Tibial artery (tissue), 4 donors: ENCODE measurements at regions not wholly inside any gene's neighbourhood (a gene's known extent, or its start where the extent isn't known, plus 50 kb on each side); places are given as distances from the start of the nearest gene placed in this dataset.

Experiments used
- DNase-seq, 2 donors: peaks; one replicate each; pipeline ENCODE4 v3.0.0-alpha.2; 2019
- H3K27ac ChIP-seq, 2 donors: fragments of 200-600 bp; sonication (generic) in 1 of 2; 1 replicate in 1 of 2; 2 replicates in 1 of 2; pipeline ENCODE4 v1.5.1; 2018 to 2019; ENCODE audit warnings: mild to moderate bottlenecking in 1 of 2
- H3K27me3 ChIP-seq, 2 donors: fragments of 200-600 bp; sonication (generic) in 1 of 2; one replicate each; pipeline versions ENCODE4 v1.5.1 to v1.6.0; 2016 to 2019
- H3K36me3 ChIP-seq, 3 donors: fragments of 200-600 bp; sonication (generic) in 2 of 3; one replicate each; pipeline ENCODE4 v1.5.1; 2016 to 2019; ENCODE audit warnings: mild to moderate bottlenecking in 2 of 3
- H3K4me1 ChIP-seq, 4 donors: fragments of 200-600 bp; sonication (generic) in 2 of 4; 1 replicate in 3 of 4; 2 replicates in 1 of 4; pipeline ENCODE4 v1.5.1; 2016 to 2019
- H3K4me3 ChIP-seq, 2 donors: fragments of 200-600 bp; sonication (generic) in 1 of 2; 1 replicate in 1 of 2; 2 replicates in 1 of 2; pipeline ENCODE4 v1.5.1; 2018 to 2019; ENCODE audit warnings: mild to moderate bottlenecking in 2 of 2
- H3K9me3 ChIP-seq, 3 donors: fragments of 200-600 bp; sonication (generic) in 1 of 3; one replicate each; pipeline ENCODE4 v1.5.1; 2016 to 2019
- intact Hi-C: fragments of 100-400 bp; cut with DNase I; formaldehyde crosslinking; loops from one replicate; pipeline ENCODE4 v1.15.0; 2023; ENCODE audit warnings: low total_unique reads
- TF ChIP-seq, protein P1 (sequence below), 2 experiments: fragments of 200-600 bp in 1 of 2; fragments of 450-650 bp in 1 of 2; IDR thresholded peaks; one replicate each; pipeline ENCODE4 v1.5.1; 2017 to 2019; ENCODE audit warnings: antibody characterized with exemption in 2 of 2, mild to moderate bottlenecking in 1 of 2, moderate library complexity in 1 of 2

DNA sequence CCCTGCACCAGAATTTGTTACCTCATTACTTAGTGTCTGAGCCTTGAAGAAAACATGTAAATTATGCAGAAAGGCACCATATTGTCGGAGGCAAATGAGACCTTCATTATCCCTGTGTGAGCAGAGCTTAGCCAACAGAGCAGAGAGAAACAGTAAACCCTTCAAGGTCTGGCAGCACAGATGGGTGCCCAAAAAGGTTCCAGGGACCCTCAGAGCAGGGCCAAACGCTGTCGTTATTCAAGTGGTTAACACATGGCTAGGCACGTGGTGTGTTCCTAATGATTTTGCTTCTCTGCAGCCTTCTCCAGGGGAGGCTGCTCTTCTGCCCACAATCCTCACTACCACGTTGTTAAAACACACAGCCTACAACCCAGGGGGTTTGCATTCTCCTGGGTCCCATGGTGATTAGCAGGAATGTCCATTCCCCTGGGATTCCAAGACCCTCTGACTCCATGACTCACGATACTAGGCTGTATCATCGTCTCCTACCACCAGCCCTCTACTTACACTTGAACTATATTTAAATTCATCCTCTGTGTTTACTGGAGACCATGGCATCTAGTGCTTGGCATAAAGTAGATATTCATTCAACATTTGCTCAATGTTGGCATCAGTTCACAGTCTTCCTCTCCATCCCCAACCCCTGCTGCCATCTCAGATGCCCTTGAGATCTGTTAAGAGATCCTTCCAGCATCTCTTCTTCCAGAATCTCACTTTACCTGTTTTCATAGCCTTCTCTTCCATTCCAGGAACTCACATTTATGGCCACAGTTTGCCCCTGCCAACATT lies 174.5 kb upstream of the RAD23B start:
- no peak for DNase-seq
- intact Hi-C loops, result no loop called here
- Histone ChIP-seq H3K9me3 (no peaks in the 10 kb centered on the region), H3K4me1 (no peaks in the 10 kb centered on the region), H3K36me3 (no peaks in the 10 kb centered on the region), H3K27ac (no peak overlapping the region), H3K27me3 (peaks cover 0 to 3% of the 10 kb centered on the region in 2 donors), H3K4me3 (no peak overlapping the region)
- TF ChIP-seq, protein P1, sequence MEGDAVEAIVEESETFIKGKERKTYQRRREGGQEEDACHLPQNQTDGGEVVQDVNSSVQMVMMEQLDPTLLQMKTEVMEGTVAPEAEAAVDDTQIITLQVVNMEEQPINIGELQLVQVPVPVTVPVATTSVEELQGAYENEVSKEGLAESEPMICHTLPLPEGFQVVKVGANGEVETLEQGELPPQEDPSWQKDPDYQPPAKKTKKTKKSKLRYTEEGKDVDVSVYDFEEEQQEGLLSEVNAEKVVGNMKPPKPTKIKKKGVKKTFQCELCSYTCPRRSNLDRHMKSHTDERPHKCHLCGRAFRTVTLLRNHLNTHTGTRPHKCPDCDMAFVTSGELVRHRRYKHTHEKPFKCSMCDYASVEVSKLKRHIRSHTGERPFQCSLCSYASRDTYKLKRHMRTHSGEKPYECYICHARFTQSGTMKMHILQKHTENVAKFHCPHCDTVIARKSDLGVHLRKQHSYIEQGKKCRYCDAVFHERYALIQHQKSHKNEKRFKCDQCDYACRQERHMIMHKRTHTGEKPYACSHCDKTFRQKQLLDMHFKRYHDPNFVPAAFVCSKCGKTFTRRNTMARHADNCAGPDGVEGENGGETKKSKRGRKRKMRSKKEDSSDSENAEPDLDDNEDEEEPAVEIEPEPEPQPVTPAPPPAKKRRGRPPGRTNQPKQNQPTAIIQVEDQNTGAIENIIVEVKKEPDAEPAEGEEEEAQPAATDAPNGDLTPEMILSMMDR (IDR thresholded peaks at IDR 0.05), result no peak

DNA sequence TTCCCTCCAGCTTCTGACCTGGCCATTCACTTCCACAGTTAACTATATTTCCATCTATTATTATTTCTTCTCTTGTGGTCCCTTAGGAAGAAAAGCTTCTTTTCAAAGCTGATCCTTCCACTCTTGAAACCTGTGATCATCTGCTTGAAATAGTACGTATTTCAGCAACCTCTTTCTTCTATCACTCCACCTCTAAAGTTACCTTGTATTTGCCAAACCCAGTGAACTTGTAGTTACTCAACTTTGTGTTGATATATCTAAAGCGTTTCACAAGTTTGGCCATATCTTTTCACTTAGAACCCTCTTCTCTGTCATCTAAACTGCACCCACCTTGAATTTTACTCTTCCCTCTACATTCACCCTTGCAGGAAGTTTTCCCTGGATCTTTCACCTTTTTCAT lies 173.8 kb upstream of the RAD23B start:
- Histone ChIP-seq H3K4me3 (no peak overlapping the region), H3K9me3 (no peaks in the 10 kb centered on the region), H3K36me3 (no peaks in the 10 kb centered on the region), H3K27me3 (peaks cover 0 to 3% of the 10 kb centered on the region in 2 donors), H3K27ac (no peak overlapping the region), H3K4me1 (no peaks in the 10 kb centered on the region)
- TF ChIP-seq, protein P1 (IDR thresholded peaks at IDR 0.05), result no peak
- intact Hi-C loops, result no loop called here
- DNase-seq, result no peak

DNA sequence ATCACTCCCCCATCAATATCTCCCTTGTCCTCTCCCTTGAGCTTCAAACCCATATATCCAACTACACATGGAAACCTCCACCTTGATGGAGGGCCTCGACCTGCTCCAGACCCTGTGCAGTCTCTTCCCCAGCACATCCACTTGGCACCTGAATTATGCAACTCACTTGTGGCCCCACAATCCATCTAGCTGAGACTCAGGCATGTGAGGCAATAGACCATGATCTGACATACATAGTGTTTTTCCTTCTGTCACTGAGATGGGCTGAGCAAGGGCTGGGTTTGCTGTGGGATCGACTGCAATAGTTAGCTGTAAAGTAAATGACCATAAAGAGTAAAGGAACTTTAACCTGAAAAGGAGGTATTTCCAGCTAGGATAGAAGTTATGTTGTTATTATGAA lies 172.9 kb upstream of the RAD23B start:
- Histone ChIP-seq H3K4me1 (no peaks in the 10 kb centered on the region), H3K27ac (no peak overlapping the region)
- intact Hi-C loops, result no loop called here

DNA sequence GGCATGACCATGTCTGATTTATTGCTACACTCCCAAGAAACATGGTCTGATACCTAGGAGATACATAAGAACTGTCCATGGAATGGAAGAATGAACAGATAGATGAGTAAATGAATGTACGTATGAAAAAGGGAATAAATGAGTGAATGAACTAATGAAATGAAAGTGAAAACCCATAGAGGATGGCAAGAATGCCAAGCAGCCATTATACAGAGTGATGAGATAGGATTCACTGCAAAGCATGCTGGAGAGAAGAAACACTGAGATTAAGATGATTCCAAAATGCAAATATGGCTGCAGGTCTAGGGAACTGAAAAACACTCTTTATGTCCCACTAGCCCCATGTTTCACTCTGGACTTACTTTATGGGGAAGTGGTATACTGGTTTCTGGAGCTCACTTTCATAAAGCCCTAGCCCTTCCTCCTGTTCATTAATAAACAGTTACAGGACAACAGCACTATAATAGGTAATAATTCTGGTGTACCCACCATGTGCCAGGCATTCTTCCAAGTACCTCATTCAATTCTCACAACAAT lies 170.3 kb upstream of the RAD23B start:
- Histone ChIP-seq H3K9me3 (no peaks in the 10 kb centered on the region), H3K27me3 (peaks cover 0 to 3% of the 10 kb centered on the region in 2 donors), H3K27ac (no peak overlapping the region), H3K4me1 (no peaks in the 10 kb centered on the region), H3K4me3 (no peak overlapping the region), H3K36me3 (no peaks in the 10 kb centered on the region)
- intact Hi-C loops, result no loop called here
- TF ChIP-seq, protein P1 (IDR thresholded peaks at IDR 0.05), result no peak
- DNase-seq, result no peak

More for the DNA sequence above, 172.9 kb upstream of the RAD23B start:
- peaks cover 0 to 3% of the 10 kb centered on the region in 2 donors for H3K27me3 ChIP-seq
- H3K9me3 ChIP-seq, result no peaks in the 10 kb centered on the region
- no peak overlapping the region for H3K4me3 ChIP-seq
- DNase-seq, result no peak
- no peaks in the 10 kb centered on the region for H3K36me3 ChIP-seq
- TF ChIP-seq, protein P1 (IDR thresholded peaks at IDR 0.05), result no peak

DNA sequence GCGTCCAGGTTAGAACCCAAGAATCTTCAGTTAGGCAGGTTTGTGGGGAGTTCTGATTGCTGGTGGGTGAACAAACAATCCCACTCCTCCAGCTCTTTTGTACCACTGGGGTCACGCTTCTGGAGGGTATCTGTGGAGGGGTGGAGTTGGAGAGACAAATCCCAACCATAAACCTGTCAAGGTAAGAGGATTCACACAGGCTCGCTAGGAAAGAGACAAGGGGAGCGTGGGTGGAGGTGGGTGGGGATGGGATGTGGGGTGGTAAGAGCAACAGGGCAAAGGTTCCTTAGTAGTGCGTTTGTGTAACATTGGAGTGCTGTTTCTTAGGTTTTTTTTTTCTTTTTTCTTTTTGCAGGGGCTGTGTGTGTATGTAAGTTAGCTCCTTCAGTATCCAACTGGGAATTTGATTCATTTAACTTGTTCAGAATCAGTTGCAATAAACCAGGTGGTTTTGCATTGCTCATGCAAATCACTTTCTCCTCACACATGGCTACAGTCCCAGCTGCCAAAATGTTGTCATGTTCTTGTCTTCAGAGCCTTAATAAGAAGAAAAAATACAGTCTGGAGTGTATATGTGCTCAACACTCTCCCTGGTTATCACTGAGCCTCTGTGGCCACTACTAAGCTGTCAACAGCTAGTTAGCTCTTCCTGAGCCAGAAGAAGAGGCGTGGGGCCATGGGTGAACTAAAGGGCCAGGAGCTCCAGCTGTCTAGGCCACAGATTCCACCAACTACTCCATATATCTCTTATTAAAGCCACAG lies 164.0 kb upstream of the RAD23B start:
- DNase-seq, result no peak
- H3K4me1 ChIP-seq, result no peaks in the 10 kb centered on the region
- H3K27me3 ChIP-seq, result no peaks in the 10 kb centered on the region
- TF ChIP-seq, protein P1 (IDR thresholded peaks at IDR 0.05), result no peak
- intact Hi-C loops, result no loop called here
- no peak overlapping the region for H3K4me3 ChIP-seq
- H3K27ac ChIP-seq, result no peak overlapping the region
- H3K9me3 ChIP-seq, result no peaks in the 10 kb centered on the region
- H3K36me3 ChIP-seq, result no peaks in the 10 kb centered on the region
